GM18861 (cell line): ENCODE measurements at regions not wholly inside any gene's neighbourhood (a gene's known extent, or its start where the extent isn't known, plus 50 kb on each side); places are given as distances from the start of the nearest gene placed in this dataset.
"Not testable (repeated sequence)": the region's sequence is repeated elsewhere in the genome, so short reads cannot be mapped to it uniquely, and the experiment has no call there.

Experiments
- ATAC-seq: cut with Tn5 transposase; IDR thresholded peaks from one replicate; pipeline ENCODE4 v1.9.1; 2021; ENCODE audit not compliant: unreplicated experiment

DNA sequence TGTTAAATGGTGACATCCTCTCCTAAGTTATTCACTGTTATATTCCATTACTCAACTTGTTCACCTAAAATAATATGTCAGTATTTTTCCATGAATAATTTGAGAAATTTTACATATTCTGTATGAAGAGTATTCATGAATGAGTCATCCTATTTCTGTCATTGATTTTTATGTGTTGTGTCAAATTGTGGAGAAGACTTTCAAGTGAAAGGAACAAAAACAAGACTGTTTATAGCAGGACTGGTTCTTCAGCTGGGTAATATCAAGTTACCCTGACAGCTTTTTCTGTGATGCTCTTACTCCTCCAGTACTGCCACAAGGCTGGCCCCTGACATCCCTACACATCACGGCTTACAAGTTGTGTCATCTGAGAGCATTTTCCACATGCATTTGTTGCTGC lies 847.7 kb downstream of the NCAM2 start:
- ATAC-seq, result no peak

DNA sequence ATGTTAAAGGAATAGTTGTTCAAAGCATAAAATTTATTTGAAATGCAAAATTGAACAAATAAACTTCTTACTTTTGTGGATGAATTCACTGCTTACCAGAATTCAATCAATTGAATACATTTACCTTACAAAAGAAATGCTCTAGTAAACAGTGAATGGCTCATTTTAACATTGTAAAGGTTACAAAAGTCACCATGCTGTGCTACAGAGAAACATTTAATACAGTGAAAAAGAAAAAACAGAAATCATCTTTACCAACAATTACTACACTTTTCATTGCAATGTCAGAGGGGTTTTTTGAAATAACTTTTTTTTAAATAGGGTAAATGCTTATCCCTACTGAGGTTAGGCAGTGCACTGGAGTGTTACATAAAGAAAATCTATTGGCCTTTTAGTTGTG lies 853.0 kb downstream of the NCAM2 start:
- no peak for ATAC-seq

GRCh38 chr21:21851657-21852056 lies 853.4 kb downstream of the NCAM2 start:
- ATAC-seq, result no peak

DNA sequence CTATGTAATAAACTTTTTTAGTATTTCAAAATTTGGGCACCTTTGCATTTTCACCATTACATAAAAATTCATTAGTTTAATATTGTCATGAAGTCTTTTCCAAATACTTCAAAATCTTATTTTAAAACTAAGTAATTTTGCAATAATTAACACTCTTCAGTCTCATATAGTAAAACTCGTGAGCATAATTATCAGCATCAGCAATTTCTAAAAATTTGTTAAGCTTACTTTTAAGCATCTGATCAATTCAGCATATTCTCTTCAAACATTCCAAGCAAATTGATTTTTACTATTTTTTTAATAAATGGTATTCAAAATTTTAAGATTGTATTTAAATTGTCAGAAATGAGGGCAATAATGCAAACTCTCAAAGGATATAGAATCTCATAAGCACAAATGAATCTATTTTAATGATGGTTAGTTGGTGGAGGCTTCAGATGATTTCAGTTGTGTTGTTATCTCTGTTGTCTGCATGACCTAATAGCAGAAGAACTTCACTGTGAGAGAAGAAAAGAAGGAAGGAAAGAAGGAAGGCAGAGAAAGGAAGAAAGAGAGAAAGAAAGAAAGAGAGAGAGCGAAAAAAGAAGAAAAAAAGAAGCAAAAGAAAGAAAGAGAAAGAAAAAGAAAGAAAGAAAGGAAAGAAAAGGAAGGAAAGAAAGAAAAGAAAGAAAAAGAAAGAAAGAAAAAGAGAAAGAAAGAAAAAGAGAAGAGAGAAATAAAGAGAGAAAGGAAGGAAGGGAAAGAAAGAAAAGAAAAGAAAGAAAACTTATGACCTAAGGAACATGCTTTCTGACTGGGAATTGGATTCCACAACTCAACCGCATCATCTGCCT lies 860.5 kb downstream of the NCAM2 start:
- ATAC-seq, result no peak

DNA sequence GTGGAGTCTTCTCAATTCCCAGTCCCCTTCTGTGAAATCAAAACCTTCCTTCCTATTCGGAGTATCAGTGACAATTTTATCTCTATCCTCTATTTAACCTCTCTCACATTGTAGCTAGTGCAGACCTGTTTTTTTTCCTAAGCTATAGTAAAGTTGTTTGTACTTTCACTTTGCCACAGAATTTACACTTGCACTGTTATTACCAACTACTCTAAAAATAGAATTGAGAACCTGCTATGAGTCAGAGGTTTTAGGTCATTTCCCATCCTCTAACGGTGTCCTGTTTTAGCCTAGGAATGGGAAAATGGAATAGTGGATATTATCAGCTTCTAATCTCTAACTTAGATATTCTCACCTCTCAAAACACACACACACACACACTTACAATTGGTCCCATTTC lies 862.7 kb downstream of the NCAM2 start:
- no peak for ATAC-seq

DNA sequence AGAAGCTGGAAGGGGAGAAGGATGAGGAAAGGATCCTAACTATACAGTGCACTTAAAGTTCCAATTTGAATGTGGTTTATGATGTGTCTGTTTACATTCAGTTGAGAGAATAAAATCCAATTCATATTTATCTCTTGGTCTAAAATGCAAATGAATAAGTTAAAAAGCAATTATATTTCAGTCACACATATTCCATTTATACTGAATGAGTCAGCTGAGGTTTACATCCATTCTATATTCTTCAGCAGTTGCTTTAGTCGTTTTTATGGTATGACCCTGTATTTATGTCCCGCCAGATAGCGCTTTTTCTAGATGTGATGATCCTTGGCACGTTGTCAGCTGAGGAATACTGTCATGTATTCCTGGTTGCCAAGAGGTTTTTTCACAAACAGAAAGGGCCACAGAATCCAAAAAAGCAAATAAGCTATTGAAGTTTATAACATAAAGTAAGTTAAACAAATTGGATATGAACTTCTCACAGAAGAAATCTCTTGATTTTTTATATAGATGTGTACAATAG lies 866.2 kb downstream of the NCAM2 start:
- no peak for ATAC-seq

DNA sequence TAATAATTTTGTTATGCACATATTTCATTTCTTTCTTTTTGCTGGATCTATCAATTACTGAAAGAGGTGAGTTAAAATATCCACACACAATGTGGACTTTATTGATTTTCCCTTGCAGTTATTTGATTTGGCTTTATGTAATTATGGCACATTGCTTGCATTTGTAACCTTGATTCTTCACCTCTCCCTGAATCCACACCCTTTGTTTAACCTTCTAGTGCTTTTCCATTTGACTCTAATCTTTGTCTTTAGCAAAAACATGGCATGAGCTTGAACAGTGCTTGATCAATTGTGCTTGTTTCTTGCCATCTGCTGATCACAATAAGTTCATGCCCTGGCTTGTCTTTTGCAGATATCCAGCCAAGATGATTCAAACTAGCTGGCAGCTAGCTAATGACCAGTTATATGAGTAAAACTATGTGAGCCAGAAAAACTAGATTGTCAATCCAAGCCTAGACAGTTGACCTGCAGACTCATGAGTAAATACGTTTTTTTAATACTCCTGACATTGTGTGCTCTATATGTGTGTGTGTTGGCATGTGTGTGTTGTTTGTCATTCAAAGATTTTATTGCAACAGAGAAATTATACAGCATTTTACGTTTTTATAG lies 899.2 kb downstream of the NCAM2 start:
- ATAC-seq, result no peak

DNA sequence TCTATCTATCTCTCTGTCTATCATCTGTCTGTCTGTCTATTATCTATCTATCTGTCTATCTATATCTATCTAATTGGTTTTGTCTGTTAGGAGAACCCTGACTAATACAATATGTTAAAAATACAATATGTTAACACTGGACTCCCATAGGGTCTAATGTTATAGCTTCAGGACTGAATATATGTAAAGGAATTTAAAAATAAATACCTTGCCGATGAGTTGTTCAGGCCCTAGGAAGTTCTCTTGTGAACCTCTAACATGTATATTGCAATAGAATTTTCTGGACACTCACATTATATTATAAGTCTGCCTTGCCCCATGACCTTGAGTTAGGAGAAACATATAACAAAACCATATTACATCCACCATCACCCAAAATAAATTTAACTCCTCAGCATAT lies 900.6 kb downstream of the NCAM2 start:
- ATAC-seq, result no peak

GRCh38 chr21:21902416-21902815 lies 904.2 kb downstream of the NCAM2 start:
- ATAC-seq, result not testable (repeated sequence)

GRCh38 chr21:21907271-21907670 lies 909.1 kb downstream of the NCAM2 start:
- ATAC-seq, result no peak

DNA sequence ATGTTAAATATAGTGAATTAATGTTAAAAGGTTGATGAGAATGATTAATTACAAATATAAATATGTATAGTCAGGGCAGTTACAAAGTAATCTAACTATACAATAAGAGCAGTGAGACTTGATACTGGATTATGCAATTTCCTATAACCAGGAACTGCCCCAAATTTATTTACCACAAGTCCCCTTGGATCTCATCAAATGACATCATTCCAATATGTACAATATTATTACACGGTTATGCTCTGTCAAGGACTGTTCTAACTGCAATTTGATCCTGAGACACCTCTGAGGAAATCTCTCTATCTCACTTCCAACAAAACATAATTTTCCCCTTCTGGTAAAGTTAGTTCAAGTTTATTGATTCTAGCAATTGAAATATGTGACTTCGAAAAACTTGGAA lies 917.6 kb downstream of the NCAM2 start:
- no peak for ATAC-seq

GRCh38 chr21:21921410-21922232 lies 923.4 kb downstream of the NCAM2 start:
- no peak for ATAC-seq

GRCh38 chr21:21929226-21929625 lies 931.0 kb downstream of the NCAM2 start:
- ATAC-seq, result no peak

DNA sequence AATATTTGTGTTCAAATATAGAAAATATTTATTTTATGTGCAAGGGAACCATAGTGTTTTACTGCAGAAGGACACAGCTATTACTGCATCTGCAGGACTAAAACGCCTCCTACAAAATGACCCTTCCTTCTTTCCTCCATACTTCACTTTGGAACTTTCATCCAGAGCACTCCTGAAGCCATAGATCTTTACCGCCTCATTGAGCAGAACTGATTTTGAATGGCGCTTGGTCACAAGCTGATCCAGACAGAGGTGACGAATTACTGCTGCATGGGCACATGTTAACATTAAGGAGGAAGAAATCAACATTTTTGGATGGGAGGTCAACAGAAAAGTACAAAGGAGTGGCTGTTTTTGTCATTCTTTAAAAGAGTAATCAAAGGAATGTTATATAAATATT lies 931.6 kb downstream of the NCAM2 start:
- ATAC-seq, result no peak

- ATAC-seq, result no peak
These were observed 954.4 kb downstream of the NCAM2 start for GRCh38 chr21:21952566-21952965.

GRCh38 chr21:21955204-21955603 lies 957.0 kb downstream of the NCAM2 start:
- ATAC-seq, result no peak

GRCh38 chr21:21957490-21957889 lies 959.3 kb downstream of the NCAM2 start:
- no peak for ATAC-seq

DNA sequence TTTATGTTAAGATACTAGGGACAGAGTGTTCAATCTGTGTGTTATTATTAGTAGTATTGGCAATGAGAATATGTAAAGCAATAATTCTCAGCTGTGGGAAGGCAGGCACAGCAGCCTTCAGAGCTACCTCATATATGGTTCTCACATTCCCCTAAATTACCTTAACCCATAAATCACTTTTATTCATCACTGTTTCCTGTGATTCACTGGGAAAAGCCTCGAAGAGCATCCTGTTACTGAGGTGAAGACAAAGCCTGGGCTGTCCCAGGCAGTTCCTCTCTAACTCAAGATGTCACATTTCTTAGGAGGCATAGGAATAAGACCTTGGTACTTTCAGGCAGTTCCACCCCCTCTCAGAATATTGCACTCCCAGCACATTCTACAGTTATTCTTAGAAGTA lies 965.7 kb downstream of the NCAM2 start:
- no peak for ATAC-seq

GRCh38 chr21:21968810-21969209 lies 970.6 kb downstream of the NCAM2 start:
- ATAC-seq, result no peak

DNA sequence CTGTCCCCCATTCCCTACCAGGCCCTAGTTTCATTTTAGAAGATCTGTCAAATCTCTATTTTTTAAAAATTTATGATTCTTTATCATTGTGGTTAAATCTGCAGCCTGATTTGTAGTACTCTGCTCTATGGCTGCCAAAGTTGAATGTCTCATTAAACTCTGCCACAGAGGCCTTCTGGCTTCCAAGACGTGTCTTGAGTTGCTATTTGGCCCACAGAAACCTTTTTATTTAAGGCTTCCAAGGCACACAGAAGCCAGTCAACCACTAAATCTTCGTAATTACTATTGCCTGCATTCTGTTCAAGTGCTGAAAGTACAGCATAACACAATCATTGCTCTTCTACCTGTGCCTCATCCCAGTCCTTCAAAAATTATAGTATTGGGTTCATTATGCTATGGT lies 971.0 kb downstream of the NCAM2 start:
- ATAC-seq, result no peak

- no peak for ATAC-seq
These were observed 973.2 kb downstream of the NCAM2 start for GRCh38 chr21:21971384-21971783.

- no peak for ATAC-seq
These were observed 975.6 kb downstream of the NCAM2 start for GRCh38 chr21:21973806-21974205.
